Activated CD8-positive, alpha-beta memory T cell treated with anti-CD3 and anti-CD28 coated beads for 4 hours (primary cell): ENCODE measurements at regions not wholly inside any gene's neighbourhood (a gene's known extent, or its start where the extent isn't known, plus 50 kb on each side); places are given as distances from the start of the nearest gene placed in this dataset.
"Not testable (repeated sequence)": the region's sequence is repeated elsewhere in the genome, so short reads cannot be mapped to it uniquely, and the experiment has no call there.

Experiments used
- DNase-seq, 2 donors: peaks; one replicate each; pipeline ENCODE4 v3.0.0-alpha.2; 2020; ENCODE audit warnings: low read depth in 2 of 2

DNA sequence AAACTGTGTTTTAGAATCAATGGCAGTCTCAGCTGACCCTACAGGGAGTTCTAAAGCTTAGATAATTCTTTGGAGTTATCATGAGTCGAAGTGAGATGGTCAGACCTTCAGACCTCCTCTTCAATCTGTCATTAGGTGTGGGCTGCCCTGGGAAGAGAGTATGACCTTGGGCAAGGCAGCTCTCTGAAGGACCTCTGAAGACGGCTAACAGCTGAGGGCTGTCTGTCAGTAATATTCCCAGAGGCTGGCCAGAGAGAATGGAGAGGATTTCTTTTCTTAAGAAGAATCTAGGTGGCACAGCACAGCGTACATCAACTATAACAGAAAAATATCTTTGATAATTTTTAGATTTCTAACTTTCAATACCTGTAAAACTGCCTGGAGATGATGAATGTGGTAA lies 379.4 kb downstream of the ZNF674 start:
- DNase-seq = no peak

DNA sequence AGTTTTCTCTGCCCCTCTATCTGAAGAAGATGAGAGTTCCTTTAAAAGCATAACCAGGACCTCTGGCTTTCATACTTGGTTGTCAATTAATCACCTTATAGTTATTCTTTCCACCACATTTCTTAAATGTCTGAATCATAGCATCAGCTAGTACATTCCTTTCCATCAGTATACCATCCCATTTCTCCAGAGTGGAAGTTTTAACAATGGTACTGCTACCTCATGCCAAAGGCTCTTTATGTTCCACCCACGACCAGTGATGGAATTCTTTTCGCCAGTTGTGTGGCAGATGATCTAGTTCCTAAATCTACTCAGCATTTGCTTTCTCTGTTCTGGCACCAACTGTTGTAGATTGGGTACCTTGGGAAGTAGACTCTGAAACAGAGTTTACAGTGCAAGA lies 379.8 kb downstream of the ZNF674 start:
- DNase-seq = no peak

DNA sequence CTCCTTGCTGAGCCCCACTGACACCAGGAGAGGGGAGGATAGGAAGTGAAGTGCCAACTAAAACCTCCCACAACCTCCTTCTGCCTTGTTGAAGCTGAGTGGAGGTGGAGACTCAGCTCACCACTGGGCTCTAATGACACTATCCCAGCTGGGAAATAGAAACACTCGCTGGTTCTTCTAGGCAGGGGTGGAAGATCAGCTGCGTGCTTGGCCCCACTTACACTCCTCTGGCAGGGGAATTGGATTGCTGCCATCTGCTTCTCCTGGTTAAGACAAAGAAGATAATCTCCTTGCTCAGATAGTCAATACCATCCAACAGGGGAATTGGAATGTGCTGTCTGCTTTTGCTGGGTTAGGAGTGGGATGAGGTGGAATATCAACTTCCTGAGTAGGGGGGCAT lies 392.5 kb downstream of the ZNF674 start:
- no peak for DNase-seq

DNA sequence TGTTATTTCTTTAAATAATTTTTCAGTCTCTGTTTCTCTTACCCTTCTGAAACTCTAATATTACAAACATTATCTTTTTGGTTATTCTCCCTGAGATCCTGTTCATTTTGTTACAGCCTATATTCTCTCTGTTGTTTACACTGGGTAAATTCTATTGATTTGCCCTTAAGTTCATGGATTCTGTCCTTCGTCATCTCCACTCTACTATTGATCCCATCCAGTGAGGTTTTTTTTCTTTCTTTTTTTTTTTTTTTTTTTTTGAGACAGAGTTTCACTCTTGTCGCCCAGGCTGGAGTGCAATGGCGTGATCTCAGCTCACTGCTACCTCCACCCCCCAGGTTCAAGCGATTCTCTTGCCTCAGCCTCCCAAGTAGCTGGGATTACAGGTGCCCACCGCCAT lies 393.9 kb downstream of the ZNF674 start:
- DNase-seq = not testable (repeated sequence)

DNA sequence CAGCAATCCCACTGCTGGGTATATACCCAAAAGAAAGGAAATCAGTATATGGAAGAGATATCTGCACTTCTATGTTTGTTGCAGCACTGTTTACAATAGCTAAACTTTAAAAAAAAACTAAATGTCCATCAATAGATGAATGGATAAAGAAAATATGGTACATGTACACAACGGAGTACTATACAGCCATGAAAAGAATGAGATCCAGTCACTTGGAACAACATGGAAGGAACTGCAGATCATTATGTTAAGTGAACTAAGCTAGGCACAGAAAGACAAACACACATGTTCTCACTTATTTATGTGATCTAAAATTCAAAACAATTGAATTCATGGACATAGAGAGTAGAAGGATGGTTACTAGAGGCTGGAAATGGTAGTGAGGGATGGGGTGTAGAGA lies 400.7 kb downstream of the ZNF674 start:
- DNase-seq = no peak

DNA sequence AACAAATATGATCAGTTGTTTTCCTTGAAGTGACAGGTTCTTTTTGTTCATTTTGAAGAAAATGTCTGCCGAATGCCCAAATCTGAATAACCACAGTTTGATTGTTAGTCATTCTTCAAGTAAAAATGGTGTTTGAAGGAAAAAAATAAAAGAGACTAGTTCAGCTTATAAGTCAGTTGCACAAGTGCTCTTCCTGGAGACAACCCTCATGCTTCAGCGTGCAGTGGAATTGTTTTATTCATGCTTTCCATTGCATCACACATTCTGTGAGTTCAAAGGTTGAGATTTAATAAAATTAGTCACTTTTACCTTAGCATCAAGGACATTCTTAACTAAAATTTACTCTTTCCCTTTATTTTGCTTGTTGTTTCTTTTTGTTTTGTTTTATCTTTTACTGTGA lies 404.9 kb downstream of the ZNF674 start:
- DNase-seq = no peak

DNA sequence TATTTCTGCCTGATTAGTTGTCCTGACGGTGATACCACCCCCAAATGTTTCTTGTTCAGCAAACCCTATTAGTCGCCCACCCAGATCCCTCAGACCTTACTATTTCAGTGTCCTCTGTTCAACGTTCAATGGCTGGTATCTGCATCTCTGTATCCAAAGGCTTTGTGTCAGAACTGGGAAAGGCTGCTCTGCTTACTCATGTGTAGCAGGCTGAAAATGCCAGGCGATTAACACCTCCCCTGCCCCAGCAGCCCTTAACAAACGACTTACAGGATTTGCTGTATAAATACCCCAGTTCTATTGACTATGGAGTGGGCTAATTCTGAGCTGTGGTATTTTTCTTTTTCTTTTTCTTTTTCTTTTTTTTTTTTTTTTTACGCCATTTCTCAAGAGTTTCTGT lies 415.0 kb downstream of the ZNF674 start:
- DNase-seq = no peak

DNA sequence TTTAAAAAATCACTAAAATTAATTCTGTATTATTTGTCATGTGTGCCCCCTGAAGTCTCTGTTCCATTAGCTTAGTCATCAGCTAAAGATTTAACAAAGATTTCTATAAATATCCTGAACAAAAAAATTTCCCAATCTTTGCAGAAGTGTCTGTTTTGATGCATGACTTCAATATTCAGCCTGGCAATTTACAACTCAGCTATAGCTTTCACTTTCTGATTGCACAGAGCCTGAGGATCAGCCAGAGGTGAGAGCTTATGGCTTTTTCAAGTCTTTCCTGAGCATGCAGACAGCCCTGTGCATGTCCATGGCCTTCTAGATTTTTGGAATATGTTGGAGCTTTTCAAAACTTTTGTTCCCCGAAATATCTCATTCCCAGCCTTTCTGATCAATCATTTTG lies 420.1 kb downstream of the ZNF674 start:
- no peak for DNase-seq

DNA sequence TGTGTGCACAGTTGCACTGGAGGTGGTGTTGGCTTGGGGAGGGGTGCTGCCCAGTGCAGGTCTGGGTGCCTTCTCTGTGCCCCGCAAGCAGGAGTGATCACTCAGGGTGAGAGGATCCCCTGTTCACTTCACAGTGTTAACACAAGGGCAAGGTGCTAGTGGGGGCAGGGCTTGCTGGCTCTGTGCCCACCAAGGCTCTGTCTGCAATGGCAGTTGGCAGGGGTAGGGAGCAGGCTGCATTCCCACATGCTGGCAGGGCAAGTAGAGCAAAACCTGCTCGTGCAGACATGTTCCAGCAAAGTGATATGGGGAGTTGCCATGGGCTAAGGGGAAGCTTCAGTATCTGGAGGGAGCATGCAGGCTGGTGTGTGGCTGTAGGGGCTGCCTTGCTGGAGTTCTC lies 428.0 kb downstream of the ZNF674 start:
- DNase-seq = no peak

DNA sequence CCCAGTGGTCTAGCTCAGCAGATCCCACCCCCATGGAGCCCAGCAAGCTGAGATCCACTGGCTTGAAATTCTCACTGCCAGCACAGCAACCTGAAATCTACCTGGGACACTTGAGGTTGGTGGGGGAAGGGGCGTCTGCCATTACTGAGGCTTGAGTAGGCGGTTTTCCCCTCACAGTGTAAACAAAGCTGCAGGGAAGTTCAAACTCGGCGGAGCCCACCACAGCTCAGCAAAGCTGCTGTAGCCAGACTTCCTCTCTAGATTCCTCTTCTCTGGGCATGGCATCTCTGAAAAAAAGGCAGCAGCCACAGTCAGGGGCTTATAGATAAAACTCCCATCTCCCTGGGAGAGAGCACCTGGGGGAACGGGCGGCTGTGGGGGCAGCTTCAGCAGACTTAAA lies 457.9 kb downstream of the ZNF674 start:
- DNase-seq = not testable (repeated sequence)

DNA sequence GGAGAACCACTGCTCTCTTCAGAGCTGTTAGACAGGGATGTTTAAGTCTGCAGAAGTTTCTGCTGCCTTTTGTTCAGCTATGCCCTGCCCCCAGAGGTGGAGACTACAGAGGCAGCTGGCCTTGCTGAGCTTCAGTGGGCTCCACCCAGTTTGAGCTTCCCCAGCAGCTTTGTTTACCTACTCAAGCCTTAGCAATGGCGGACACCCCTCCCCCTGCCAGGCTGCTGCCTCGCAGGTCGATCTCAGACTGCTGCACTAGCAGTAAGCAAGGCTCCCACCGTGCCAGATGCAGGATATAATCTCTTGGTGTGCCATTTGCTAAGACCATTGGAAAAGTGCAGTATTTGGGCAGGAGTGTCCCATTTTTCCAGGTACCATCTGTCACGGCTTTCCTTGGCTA lies 465.1 kb downstream of the ZNF674 start:
- not testable (repeated sequence) for DNase-seq

DNA sequence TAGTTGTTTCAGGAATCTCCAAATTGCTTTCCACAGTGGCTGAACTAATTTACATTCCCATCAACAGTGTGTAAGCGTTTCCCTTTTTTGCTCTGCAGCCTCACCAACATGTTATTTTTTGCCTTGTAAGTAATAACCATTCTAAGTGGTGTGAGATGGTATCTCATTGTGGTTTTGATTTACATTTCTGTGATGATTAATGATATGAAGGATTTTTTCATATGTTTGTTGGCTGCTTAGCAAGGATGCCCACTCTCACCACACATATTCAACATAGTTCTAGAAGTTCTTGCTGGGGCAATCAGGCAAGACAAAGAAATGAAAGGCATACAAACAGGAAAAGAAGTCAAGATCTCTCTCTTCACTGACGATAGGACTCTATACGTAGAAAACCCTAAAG lies 472.4 kb downstream of the ZNF674 start:
- DNase-seq = no peak

DNA sequence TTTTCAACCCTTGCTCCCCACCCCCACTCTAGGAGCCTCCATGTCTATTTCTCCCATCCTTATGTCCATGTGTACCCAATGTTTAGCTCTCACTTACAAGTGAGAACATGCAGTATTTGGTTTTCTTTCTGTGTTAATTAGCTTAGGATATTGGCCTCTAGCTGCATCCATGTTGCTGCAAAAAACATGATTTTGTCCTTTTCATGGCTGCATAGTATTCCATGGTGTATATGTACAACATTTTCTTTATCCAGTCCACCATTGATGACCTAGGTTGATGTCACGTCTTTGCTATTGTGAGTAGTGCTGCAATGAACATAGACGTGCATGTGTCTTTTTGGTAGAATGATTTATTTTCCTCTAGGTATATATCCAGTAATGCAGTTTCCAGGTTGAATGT lies 472.8 kb downstream of the ZNF674 start:
- DNase-seq = no peak

DNA sequence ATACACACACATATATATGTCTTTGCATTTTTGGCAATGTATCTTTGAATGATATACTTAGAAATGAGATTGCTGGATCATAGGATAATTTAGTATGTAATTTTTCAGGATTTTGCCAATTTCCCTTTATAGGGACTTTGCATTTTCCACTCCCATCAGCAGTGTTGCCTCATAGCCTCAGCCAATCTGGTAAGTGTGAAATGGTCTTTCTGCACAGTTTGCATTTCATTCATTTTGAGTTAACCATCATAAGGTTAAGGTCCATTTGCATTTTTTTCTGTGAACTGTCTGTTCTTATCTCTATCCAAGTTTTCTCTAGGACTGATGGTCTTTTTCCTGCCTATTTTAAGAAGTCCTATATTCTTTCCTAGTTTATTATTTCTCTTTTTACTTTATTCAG lies 474.8 kb downstream of the ZNF674 start:
- no peak for DNase-seq

DNA sequence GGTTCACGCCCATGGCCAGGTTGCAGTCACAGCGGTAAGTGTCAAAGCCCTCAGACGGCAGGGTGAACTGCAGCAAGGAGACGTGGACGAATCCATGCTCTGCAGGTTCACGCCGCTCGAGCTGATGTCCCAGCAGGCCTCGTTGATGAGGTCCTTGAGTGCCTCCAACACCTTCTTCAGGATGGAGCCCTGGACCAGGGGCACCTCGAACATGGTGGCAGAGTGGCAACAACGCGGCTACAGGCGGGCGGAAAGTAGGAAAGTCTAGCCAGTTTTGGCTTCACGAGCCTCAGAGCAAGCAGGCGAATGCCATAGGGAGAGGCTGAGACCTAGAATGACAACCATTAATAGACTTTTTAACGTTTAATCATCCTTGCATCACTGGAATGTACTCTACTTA lies 485.9 kb downstream of the ZNF674 start:
- no peak for DNase-seq

DNA sequence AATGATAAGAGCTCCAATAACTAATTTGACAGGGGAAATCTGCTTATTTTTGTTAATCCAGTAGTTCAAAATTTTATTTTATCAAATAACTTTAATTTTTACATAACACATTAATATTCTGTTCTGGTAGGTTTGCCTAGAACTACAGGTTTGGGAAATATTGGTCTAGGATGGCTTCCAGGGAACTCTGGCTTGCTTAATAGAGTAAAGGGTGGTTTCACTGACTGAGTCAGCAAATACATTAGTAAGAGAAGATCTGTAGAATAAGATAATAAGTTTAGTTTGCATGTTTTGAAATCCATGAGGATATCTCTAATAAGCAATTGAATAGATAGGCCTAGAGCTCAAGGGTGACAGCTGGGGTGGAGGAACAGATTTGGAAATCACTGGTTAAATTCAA lies 500.7 kb downstream of the ZNF674 start:
- DNase-seq = no peak

DNA sequence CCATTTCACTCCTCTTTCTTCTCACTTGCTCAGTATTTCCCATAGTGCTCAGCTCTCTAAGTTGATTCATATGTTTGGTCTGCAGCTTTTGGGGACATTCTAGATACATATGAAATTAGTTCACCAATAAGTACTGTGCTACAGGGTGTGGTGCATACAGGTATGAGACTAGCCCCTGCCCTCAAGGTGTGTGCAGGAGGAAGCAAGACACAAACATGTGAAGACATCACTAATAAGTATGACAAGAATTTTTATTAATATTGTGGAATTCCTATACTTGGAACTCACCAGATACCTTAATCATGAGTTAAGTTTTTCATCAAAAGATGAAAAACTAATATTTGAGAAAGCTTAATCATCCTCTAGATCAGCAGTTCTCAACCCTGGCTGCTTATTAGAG lies 505.2 kb downstream of the ZNF674 start:
- no peak for DNase-seq

DNA sequence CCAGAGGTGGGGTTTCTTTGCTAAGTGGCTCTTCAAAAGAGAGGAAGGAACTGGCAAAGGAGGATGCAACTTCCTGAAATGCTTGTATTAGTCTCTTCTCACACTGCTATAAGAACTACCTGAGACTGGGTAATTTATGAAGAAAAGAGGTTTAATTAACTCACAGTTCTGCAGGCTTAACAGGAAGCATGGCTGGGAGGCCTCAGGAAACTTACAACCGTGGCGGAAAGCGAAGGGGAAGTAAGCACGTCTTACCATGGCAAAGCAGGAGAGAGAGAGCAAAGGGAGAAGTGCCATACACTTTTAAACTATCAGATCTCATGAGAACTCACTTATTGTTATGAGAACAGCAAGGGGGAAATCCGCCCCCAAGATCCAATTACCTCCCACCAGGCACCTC lies 505.7 kb downstream of the ZNF674 start:
- DNase-seq = no peak

DNA sequence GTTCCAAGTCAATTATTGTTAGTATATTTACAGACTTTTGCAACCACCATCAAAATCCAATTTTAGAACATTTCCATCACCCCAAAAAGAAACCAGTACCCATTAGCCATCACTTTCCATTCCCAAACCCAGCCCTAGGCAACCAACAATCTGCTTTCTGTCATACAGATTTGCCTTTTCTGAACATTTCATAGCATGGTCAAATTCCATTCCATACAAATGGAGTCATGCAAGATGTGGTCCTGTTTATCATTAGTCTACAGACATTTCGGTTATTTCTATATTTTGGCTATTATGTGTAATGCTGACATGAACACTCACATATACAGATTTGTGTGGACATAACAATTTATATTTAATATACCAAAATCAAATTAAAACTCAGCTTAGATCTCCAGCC lies 508.7 kb downstream of the ZNF674 start:
- DNase-seq = no peak

DNA sequence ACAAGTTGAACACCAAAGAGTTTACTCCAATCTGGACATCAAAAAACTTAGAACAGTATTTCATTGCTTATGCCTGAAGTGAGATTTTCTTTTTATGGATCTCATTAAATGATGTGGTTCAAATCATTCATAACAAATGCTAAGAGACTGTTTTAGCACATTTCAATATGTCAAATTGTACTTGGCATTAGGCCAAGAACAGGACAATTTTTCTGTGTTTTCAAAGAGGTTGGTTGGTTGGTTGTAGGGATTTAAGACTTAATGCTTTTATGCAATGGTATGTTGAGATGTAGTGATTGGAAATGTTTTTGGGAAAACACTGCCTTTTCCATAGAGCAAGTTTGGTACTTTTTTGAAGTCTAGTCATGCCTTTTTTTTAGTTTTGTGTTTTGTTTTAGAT lies 510.4 kb downstream of the ZNF674 start:
- no peak for DNase-seq

DNA sequence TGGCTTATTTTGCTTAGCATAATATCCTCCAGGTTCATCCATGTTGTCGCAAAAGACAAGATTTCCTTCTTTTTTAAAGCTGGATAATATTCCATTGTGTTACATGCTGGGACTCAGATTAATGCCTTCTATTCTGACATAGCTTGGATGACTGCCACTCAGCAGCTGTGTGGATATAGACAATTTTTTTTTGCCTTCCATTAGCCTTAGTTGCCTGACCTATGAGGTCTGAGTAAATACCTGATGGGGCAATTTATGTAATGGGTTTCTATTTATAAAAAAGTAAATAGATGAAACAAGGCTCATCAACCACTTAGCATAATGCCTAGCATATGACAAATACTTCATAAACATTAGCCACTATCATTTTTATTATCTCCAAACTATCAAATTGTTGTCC lies 515.4 kb downstream of the ZNF674 start:
- DNase-seq = no peak

DNA sequence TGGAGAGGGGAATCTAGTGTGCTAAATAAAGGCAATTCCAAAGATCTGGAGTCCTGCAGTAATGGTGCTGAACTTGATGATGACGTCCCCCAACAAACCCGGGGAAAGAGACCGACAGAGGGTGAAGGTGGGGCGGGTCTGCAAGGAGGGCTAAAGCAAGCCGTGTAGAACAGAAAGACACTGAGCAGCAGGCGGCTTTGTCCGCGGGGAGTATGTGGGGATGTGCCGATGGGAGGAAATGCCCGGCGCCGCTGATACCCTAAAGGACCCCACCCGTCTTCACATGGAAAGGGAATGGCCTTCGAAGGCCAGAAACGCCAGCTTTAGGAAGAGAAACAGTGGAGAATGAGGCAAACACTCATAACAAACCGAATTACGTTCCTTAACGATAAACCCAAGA lies 528.9 kb downstream of the ZNF674 start:
- DNase-seq = no peak

DNA sequence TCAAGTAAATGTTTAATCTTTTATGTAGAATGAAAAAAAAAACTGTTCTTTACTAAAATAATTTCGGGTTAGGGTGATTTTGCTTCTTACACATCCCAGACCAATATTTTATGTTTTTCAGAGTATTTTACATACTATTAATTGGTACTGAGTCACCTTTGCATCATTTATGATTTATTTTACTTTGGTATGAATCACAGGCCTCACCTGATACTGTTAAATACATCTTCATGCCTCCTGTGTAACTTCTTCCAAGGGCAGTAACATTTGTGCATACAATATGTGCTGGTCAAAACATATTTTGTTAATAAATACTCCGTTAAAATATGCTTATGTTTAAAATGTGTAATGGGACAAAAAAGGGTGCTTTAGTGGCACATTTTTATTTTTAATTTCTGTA lies 529.6 kb downstream of the ZNF674 start:
- DNase-seq = no peak

DNA sequence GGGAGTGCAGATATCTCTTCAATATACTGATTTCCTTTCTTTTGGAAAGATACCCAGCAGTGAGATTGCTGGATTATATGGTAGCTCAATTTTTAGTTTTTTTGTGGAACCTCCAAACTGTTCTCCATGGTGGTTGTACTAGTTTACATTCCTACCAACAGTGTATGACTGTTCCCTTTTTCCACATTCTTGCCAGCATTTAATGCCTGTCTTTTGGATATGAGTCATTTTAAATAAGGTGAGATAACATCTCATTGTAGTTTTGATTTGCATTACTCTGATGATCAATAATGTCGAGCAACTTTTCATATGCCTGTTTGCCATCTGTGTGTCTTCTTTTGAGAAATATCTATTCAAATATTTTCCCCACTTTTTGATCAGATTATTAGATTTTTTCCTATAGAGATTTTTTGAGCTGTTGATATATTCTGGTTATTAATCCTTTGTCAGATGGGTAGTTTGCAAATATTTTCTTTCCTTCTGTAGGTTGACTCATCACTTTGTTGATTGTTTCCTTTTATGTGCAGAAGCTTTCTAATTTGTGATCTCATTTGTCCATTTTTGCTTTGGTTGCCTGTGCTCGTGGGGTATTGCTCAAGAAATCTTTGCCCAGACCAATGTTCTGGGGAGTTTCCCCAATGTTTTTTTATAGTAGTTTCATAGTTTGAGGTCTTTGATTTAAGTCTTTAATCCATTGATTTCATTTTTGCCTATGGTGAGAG lies 552.7 kb downstream of the ZNF674 start:
- DNase-seq = no peak
